HFFc6 (cell line): ENCODE measurements at regions not wholly inside any gene's neighbourhood (a gene's known extent, or its start where the extent isn't known, plus 50 kb on each side); places are given as distances from the start of the nearest gene placed in this dataset.

Experiments
- DNase-seq: peaks from one replicate; pipeline ENCODE4 v3.0.0-alpha.2; 2018
- H3K27ac Mint-ChIP-seq: 2 replicates; pipeline ENCODE4 v1.8.0; 2020; ENCODE audit warnings: mild to moderate bottlenecking, mixed read lengths
- H3K27me3 Mint-ChIP-seq: 2 replicates; pipeline ENCODE4 v1.8.0; 2021; ENCODE audit warnings: mild to moderate bottlenecking, moderate library complexity, mixed read lengths; ENCODE audit not compliant: insufficient read depth
- H3K36me3 Mint-ChIP-seq: 2 replicates; pipeline ENCODE4 v1.8.0; 2021; ENCODE audit warnings: low read depth, mixed read lengths
- H3K4me1 Mint-ChIP-seq: 2 replicates; pipeline ENCODE4 v1.8.0; 2020; ENCODE audit warnings: low read depth, mixed read lengths
- H3K4me3 Mint-ChIP-seq: 2 replicates; pipeline ENCODE4 v1.8.0; 2020; ENCODE audit warnings: mild to moderate bottlenecking, moderate library complexity, mixed read lengths
- H3K9me3 Mint-ChIP-seq: 2 replicates; pipeline ENCODE4 v1.8.0; 2020; ENCODE audit warnings: mild to moderate bottlenecking, mixed read lengths
- TF ChIP-seq, protein P1 (sequence below): fragments of 200-600 bp; sonication (generic); IDR thresholded peaks from 2 replicates; pipeline ENCODE4 v1.5.0; 2021; ENCODE audit warnings: antibody characterized with exemption, mild to moderate bottlenecking

DNA sequence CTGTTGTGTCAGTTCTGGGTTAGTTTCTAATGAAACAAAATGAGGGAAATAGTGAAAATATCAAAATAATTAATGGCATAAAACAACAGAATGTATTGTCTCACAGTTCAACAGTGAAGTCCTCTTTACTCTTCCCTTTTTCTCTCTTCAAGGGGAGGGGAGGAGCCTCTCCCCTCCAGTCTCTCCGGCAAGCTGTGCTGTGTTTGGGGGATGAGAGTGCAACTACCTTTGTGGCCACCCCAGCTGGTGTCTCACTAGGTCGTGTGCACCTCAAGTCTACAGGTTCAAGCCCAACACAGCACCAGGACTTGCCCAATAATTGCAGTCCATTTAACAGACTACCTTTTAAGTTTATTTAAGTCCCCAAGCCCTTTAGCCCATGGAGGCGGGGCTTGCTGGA, 271.7 kb upstream of the DOK6 start:
- no peaks in the 10 kb centered on the region for H3K36me3 Mint-ChIP-seq
- DNase-seq = no peak
- peaks cover 22% of the 10 kb centered on the region for H3K9me3 Mint-ChIP-seq
- no peaks in the 10 kb centered on the region for H3K27me3 Mint-ChIP-seq
- TF ChIP-seq, protein P1, sequence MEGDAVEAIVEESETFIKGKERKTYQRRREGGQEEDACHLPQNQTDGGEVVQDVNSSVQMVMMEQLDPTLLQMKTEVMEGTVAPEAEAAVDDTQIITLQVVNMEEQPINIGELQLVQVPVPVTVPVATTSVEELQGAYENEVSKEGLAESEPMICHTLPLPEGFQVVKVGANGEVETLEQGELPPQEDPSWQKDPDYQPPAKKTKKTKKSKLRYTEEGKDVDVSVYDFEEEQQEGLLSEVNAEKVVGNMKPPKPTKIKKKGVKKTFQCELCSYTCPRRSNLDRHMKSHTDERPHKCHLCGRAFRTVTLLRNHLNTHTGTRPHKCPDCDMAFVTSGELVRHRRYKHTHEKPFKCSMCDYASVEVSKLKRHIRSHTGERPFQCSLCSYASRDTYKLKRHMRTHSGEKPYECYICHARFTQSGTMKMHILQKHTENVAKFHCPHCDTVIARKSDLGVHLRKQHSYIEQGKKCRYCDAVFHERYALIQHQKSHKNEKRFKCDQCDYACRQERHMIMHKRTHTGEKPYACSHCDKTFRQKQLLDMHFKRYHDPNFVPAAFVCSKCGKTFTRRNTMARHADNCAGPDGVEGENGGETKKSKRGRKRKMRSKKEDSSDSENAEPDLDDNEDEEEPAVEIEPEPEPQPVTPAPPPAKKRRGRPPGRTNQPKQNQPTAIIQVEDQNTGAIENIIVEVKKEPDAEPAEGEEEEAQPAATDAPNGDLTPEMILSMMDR = no peak
- H3K27ac Mint-ChIP-seq = no peak overlapping the region
- H3K4me3 Mint-ChIP-seq = no peak overlapping the region
- no peaks in the 10 kb centered on the region for H3K4me1 Mint-ChIP-seq

DNA sequence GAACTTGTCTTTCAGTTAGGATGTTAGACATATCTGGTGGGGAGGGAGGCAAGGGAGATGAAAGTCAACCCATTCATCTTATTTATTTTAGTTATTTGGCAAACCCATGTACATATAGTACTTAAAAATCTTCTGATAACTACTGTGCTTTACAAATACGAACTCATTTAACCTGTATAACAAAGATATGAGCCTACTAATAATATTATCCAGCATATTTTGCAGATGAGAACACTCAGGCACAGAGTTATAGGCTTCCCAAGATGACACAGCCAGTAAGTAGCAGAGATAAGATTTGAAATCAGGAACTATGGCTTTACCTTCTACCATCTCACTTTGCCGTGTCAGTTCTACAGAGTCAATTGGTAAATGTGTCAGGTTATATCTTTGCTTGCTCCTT, 262.6 kb upstream of the DOK6 start:
- Mint-ChIP-seq H3K4me3 (no peak overlapping the region), H3K4me1 (no peaks in the 10 kb centered on the region), H3K27ac (no peak overlapping the region), H3K36me3 (no peaks in the 10 kb centered on the region; the same call in 1 of the 2 replicates), H3K27me3 (no peaks in the 10 kb centered on the region; the same call in 1 of the 2 replicates), H3K9me3 (peaks cover 27% of the 10 kb centered on the region)
- TF ChIP-seq, protein P1 = no peak
- DNase-seq = no peak

DNA sequence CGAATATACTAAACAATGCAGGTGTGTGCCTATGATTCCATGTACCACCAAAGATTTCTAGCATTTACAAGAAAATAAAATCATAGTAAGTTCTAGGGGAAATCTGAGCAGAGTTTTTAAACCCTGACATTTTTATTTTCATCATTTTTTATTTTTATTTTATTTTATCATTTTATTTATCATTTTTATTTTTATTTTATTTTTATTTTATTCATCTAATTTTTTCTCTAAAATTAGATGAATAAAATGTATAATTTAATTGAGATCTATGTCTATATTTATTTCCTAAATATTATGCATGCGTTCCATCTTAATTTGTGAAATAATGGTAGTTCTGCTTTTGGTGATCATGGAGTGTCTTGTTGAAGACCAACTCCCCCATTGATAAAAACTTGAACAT, 257.6 kb upstream of the DOK6 start:
- Mint-ChIP-seq H3K27me3 (no peaks in the 10 kb centered on the region; the same call in 1 of the 2 replicates), H3K27ac (no peak overlapping the region), H3K9me3 (peaks cover 21% of the 10 kb centered on the region), H3K4me1 (no peaks in the 10 kb centered on the region), H3K36me3 (no peaks in the 10 kb centered on the region), H3K4me3 (no peak overlapping the region)
- no peak for DNase-seq
- TF ChIP-seq, protein P1 = no peak

DNA sequence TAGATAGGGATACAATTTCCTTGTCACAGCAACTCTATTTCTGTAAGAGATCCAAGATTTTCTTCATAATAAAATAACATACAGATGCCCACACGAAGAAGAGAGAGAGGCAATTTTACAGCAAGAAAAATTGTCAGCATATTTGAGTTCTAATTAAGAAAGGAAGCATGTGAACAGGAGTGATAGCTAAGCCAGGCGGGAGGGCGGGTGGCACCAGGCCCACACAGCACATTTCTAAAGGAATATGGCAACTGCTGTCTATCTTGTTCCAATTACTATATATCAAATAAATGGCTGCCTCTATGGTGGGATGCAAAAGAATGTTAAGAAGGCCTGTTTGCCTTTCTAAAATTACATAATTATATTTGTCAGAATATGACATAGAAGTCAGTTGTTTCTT, 248.3 kb upstream of the DOK6 start:
- Mint-ChIP-seq H3K9me3 (peaks cover 15% of the 10 kb centered on the region), H3K36me3 (no peaks in the 10 kb centered on the region), H3K27ac (no peak overlapping the region), H3K4me1 (no peaks in the 10 kb centered on the region), H3K27me3 (no peaks in the 10 kb centered on the region), H3K4me3 (no peak overlapping the region)
- TF ChIP-seq, protein P1 = no peak
- DNase-seq = no peak

DNA sequence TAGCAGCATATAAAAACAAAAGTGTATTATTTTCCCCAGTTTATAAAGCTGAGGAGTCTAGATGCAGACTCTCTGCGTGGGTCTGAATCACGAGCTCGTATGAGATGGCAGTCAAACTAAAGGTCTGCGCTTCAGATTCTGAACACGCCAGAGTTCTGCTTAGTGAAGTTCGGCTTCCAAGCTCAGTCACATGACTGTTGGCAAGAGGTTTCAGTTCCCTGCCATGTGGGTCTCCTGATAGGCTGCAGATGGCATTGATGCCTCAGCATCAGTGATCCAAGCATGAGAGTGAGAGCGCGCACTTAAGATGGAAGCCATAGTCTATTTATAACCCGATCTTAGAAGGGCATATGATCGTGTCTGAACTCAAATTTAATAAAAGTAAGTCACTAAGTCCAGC, 242.8 kb upstream of the DOK6 start:
- H3K4me3 Mint-ChIP-seq = no peak overlapping the region
- H3K27ac Mint-ChIP-seq = no peak overlapping the region
- peaks cover 21% of the 10 kb centered on the region for H3K9me3 Mint-ChIP-seq
- H3K4me1 Mint-ChIP-seq = no peaks in the 10 kb centered on the region; the same call in 1 of the 2 replicates
- TF ChIP-seq, protein P1 = no peak
- no peaks in the 10 kb centered on the region for H3K36me3 Mint-ChIP-seq
- no peaks in the 10 kb centered on the region for H3K27me3 Mint-ChIP-seq
- no peak for DNase-seq

DNA sequence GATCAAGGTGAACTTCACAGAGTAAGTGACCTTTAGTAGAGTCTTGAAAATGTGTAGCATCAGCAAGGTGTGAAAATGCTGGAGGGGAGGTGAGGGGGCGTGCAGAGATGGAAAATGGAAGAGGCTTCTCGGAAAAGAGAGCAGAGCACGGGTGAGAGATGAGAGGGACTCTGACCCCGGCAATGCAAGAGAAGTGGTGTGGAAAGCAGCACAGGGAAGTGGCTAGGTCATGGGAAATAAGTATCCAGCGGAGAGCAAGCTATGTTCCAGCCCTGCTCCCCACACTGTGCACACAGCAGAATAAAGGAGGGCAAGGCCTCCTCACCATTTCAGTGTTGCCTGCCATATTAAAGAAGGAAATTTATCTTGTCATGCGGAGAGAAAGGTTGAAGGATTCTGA, 241.7 kb upstream of the DOK6 start:
- TF ChIP-seq, protein P1 = no peak
- no peak for DNase-seq
- no peak overlapping the region; the same call in 1 of the 2 replicates for H3K4me3 Mint-ChIP-seq
- H3K27ac Mint-ChIP-seq = no peak overlapping the region
- no peaks in the 10 kb centered on the region; the same call in 1 of the 2 replicates for H3K4me1 Mint-ChIP-seq
- peaks cover 29% of the 10 kb centered on the region for H3K9me3 Mint-ChIP-seq
- no peaks in the 10 kb centered on the region for H3K36me3 Mint-ChIP-seq
- no peaks in the 10 kb centered on the region for H3K27me3 Mint-ChIP-seq
